ENCODE measurements at regions not wholly inside any gene's neighbourhood (a gene's known extent, or its start where the extent isn't known, plus 50 kb on each side); places are given as distances from the start of the nearest gene placed in this dataset.
"Not testable (repeated sequence)": the region's sequence is repeated elsewhere in the genome, so short reads cannot be mapped to it uniquely, and the experiment has no call there.

GRCh38 chr2:103396152-103396551, 634.3 kb downstream of the TMEM182 start:
- DNase-seq, result no peak

GRCh38 chr2:103401621-103402020, 639.8 kb downstream of the TMEM182 start:
- DNase-seq, result no peak

GRCh38 chr2:103402336-103402735, 640.5 kb downstream of the TMEM182 start:
- no peak for DNase-seq

- DNase-seq, result no peak
Measured at GRCh38 chr2:103402944-103403343, 641.1 kb downstream of the TMEM182 start.

GRCh38 chr2:103403388-103403787, 641.6 kb downstream of the TMEM182 start:
- not testable (repeated sequence) for DNase-seq

- no peak for DNase-seq
Measured at GRCh38 chr2:103410221-103410620, 648.4 kb downstream of the TMEM182 start.

GRCh38 chr2:103419506-103419905, 657.7 kb downstream of the TMEM182 start:
- DNase-seq, result no peak

- no peak for DNase-seq
Measured at GRCh38 chr2:103423100-103423499, 661.3 kb downstream of the TMEM182 start.

GRCh38 chr2:103427567-103427966, 665.7 kb downstream of the TMEM182 start:
- no peak for DNase-seq

GRCh38 chr2:103430191-103430590, 668.4 kb downstream of the TMEM182 start:
- DNase-seq, result no peak

- DNase-seq, result no peak
Measured at GRCh38 chr2:103435010-103435409, 673.2 kb downstream of the TMEM182 start.

- DNase-seq, result no peak
Measured at GRCh38 chr2:103437161-103437560, 675.3 kb downstream of the TMEM182 start.

GRCh38 chr2:103445347-103445746, 683.5 kb downstream of the TMEM182 start:
- DNase-seq, result no peak

GRCh38 chr2:103448495-103448894, 686.7 kb downstream of the TMEM182 start:
- no peak for DNase-seq

- no peak for DNase-seq
Measured at GRCh38 chr2:103451283-103451682, 689.5 kb downstream of the TMEM182 start.

- DNase-seq, result no peak
Measured at GRCh38 chr2:103459283-103459682, 697.5 kb downstream of the TMEM182 start.

- no peak for DNase-seq
Measured at GRCh38 chr2:103462101-103462500, 700.3 kb downstream of the TMEM182 start.

- DNase-seq, result no peak
Measured at GRCh38 chr2:103462712-103463111, 700.9 kb downstream of the TMEM182 start.

- DNase-seq, result no peak
Measured at GRCh38 chr2:103464831-103465230, 703.0 kb downstream of the TMEM182 start.

GRCh38 chr2:103469800-103470199, 708.0 kb downstream of the TMEM182 start:
- DNase-seq, result no peak

- no peak for DNase-seq
Measured at GRCh38 chr2:103484906-103485305, 723.1 kb downstream of the TMEM182 start.

- no peak for DNase-seq
Measured at GRCh38 chr2:103496850-103497249, 735.0 kb downstream of the TMEM182 start.

GRCh38 chr2:103506812-103507211, 745.0 kb downstream of the TMEM182 start:
- DNase-seq, result no peak

GRCh38 chr2:103512442-103512841, 750.6 kb downstream of the TMEM182 start:
- no peak for DNase-seq

GRCh38 chr2:103520547-103520946, 758.7 kb downstream of the TMEM182 start:
- no peak for DNase-seq

- DNase-seq, result no peak
Measured at GRCh38 chr2:103525756-103526155, 763.9 kb downstream of the TMEM182 start.

Measured in NCI-H69 (cell line).